ENCODE measurements at regions not wholly inside any gene's neighbourhood (a gene's known extent, or its start where the extent isn't known, plus 50 kb on each side); places are given as distances from the start of the nearest gene placed in this dataset.

GRCh38 chr1:187236676-187237075 lies 407.9 kb downstream of the PLA2G4A start:
- no peak for TF ChIP-seq CTCF (IDR thresholded peaks at IDR 0.05)
- TF ChIP-seq ZFX (IDR thresholded peaks at IDR 0.05; ENCODE audit: borderline replicate concordance) = no peak

Data from 22Rv1 (cell line).